ENCODE measurements at regions not wholly inside any gene's neighbourhood (a gene's known extent, or its start where the extent isn't known, plus 50 kb on each side); places are given as distances from the start of the nearest gene placed in this dataset.

GRCh38 chr4:120434756-120435155 lies 368.1 kb upstream of the MAD2L1 start:
- 88 to 90% methylated on average over 2 of the region's 2 CpGs for WGBS, 2 donors
- no peaks in the 10 kb centered on the region for H3K9me3 ChIP-seq
- intact Hi-C loops (cut with DNase I): no loop called here

DNA sequence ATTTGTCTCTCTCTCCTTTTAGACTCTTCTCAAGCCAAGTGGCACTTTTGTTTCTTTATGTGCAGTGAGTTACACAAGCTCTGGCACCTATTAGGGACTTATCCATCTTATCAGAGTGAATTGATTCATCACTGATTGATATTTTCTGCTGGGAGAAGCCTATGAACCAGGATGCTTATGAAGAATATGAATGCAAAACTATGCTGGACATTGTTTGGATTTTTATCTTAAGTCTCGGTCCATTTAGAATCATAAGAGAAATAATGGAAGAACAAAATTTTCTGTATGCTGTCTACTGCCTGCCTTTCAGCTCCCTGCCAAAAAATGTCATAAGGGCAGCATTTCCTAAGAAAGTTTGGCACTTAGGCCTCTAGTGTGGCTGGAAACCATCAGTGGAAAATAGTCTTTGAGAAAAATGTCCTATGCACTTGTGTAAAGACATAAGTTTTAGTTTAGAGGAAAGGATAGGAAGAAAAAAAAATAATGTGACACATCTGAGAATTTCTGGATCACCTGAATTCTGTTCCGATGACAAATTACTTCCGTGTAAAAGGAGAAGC lies 365.7 kb upstream of the MAD2L1 start:
- Histone ChIP-seq H3K4me3 (replicated peaks in 1 of 3) (no peak overlapping the region), H3K27ac (no peak overlapping the region), H3K36me3 (no peaks in the 10 kb centered on the region), H3K27me3 (no peaks in the 10 kb centered on the region), H3K4me1 (no peaks in the 10 kb centered on the region), H3K9me3 (no peaks in the 10 kb centered on the region)
- TF ChIP-seq, protein P1, sequence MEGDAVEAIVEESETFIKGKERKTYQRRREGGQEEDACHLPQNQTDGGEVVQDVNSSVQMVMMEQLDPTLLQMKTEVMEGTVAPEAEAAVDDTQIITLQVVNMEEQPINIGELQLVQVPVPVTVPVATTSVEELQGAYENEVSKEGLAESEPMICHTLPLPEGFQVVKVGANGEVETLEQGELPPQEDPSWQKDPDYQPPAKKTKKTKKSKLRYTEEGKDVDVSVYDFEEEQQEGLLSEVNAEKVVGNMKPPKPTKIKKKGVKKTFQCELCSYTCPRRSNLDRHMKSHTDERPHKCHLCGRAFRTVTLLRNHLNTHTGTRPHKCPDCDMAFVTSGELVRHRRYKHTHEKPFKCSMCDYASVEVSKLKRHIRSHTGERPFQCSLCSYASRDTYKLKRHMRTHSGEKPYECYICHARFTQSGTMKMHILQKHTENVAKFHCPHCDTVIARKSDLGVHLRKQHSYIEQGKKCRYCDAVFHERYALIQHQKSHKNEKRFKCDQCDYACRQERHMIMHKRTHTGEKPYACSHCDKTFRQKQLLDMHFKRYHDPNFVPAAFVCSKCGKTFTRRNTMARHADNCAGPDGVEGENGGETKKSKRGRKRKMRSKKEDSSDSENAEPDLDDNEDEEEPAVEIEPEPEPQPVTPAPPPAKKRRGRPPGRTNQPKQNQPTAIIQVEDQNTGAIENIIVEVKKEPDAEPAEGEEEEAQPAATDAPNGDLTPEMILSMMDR (IDR thresholded peaks at IDR 0.05): no peak
- no peak for TF ChIP-seq POLR2A (IDR thresholded peaks at IDR 0.05)
- DNase-seq: no peak
- intact Hi-C loops (cut with DNase I): no loop called here
- 81 to 82% methylated on average over 3 of the region's 3 CpGs for WGBS, 2 donors

More at GRCh38 chr4:120434756-120435155, 368.1 kb upstream of the MAD2L1 start:
- no peak for DNase-seq
- Histone ChIP-seq H3K4me1 (no peaks in the 10 kb centered on the region), H3K36me3 (no peaks in the 10 kb centered on the region), H3K4me3 (replicated peaks in 1 of 3) (no peak overlapping the region), H3K27ac (no peak overlapping the region), H3K27me3 (no peaks in the 10 kb centered on the region)
- no peak for TF ChIP-seq POLR2A (IDR thresholded peaks at IDR 0.05)
- TF ChIP-seq, protein P1 (IDR thresholded peaks at IDR 0.05): no peak

- Histone ChIP-seq H3K27me3 (no peaks in the 10 kb centered on the region), H3K36me3 (no peaks in the 10 kb centered on the region), H3K4me1 (no peaks in the 10 kb centered on the region), H3K27ac (no peak overlapping the region), H3K9me3 (no peaks in the 10 kb centered on the region), H3K4me3 (replicated peaks in 1 of 3) (no peak overlapping the region)
- intact Hi-C loops (cut with DNase I): no loop called here
- no peak for DNase-seq
- TF ChIP-seq, protein P1 (IDR thresholded peaks at IDR 0.05): no peak
- TF ChIP-seq POLR2A (IDR thresholded peaks at IDR 0.05): no peak
Measured at GRCh38 chr4:120431180-120431579, 364.5 kb upstream of the MAD2L1 start.

GRCh38 chr4:120418146-120418545 lies 351.5 kb upstream of the MAD2L1 start:
- no peaks in the 10 kb centered on the region for H3K4me1 ChIP-seq
- intact Hi-C loops (cut with DNase I): no loop called here
- H3K27me3 ChIP-seq: no peaks in the 10 kb centered on the region
- no peaks in the 10 kb centered on the region for H3K9me3 ChIP-seq
- TF ChIP-seq POLR2A (IDR thresholded peaks at IDR 0.05): no peak
- TF ChIP-seq, protein P1 (IDR thresholded peaks at IDR 0.05): no peak
- no peak overlapping the region for H3K4me3 ChIP-seq (replicated peaks in 1 of 3)
- DNase-seq: no peak
- H3K27ac ChIP-seq: no peak overlapping the region
- no peaks in the 10 kb centered on the region for H3K36me3 ChIP-seq

GRCh38 chr4:120415896-120416295 lies 349.2 kb upstream of the MAD2L1 start:
- Histone ChIP-seq H3K36me3 (no peaks in the 10 kb centered on the region), H3K9me3 (no peaks in the 10 kb centered on the region), H3K27ac (no peak overlapping the region), H3K4me3 (replicated peaks in 1 of 3) (no peak overlapping the region), H3K4me1 (no peaks in the 10 kb centered on the region), H3K27me3 (no peaks in the 10 kb centered on the region)
- TF ChIP-seq, protein P1 (IDR thresholded peaks at IDR 0.05): no peak
- TF ChIP-seq POLR2A (IDR thresholded peaks at IDR 0.05): no peak
- no peak for DNase-seq
- intact Hi-C loops (cut with DNase I): no loop called here
